T-cell (primary cell): ENCODE measurements at regions not wholly inside any gene's neighbourhood (a gene's known extent, or its start where the extent isn't known, plus 50 kb on each side); places are given as distances from the start of the nearest gene placed in this dataset.
"Not testable (repeated sequence)": the region's sequence is repeated elsewhere in the genome, so short reads cannot be mapped to it uniquely, and the experiment has no call there.

Experiments used
- ATAC-seq, 4 experiments: fragments of 200-7000 bp in 3 of 4; fragments of 150-1000 bp in 1 of 4; cut with Tn5 transposase; replicated peaks in 1 of 4; 1 replicate in 3 of 4; 2 replicates in 1 of 4; pipeline ENCODE4 v1.10.0; 2021; ENCODE audit warnings: moderate library complexity in 3 of 4, mild to moderate bottlenecking in 2 of 4, moderate number of reproducible peaks in 1 of 4
- CTCF ChIA-PET, 2 donors: fragments of 300-600 bp; sonication (Branson Sonifier 250); formaldehyde crosslinking; loops; one replicate each; lab custom pipeline; 2022; ENCODE audit warnings: antibody characterized with exemption in 2 of 2; lab: Charles Lee
- POLR2A ChIA-PET, 2 donors: fragments of 300-600 bp; sonication (Branson Sonifier 250); formaldehyde crosslinking; loops; one replicate each; lab custom pipeline; 2022; ENCODE audit warnings: antibody characterized with exemption in 2 of 2; lab: Charles Lee
- DNase-seq, 35 experiments: peaks; one replicate each; pipeline versions ENCODE4 v3.0.0 to v3.0.0-alpha.2; 2013 to 2023
- H3K27ac ChIP-seq: one replicate; pipeline ENCODE4 v1.5.1; 2013; ENCODE audit warnings: low read length
- H3K27me3 ChIP-seq, 2 experiments: replicated peaks in 1 of 2; 1 replicate in 1 of 2; 2 replicates in 1 of 2; pipeline versions ENCODE4 v1.6.1 to v1.7.0; 2013; ENCODE audit warnings: low read length in 1 of 2, mixed read lengths in 1 of 2; ENCODE audit not compliant: control insufficient read depth in 2 of 2, insufficient read depth in 2 of 2; ENCODE audit errors: extremely low read depth in 1 of 2
- H3K36me3 ChIP-seq, 2 donors: 1 replicate in 1 of 2; 2 replicates in 1 of 2; pipeline versions ENCODE4 v1.6.1 to v1.7.0; 2013; ENCODE audit warnings: low read length in 1 of 2; ENCODE audit not compliant: control insufficient read depth in 2 of 2, insufficient read depth in 1 of 2; ENCODE audit errors: extremely low read depth in 1 of 2
- H3K4me1 ChIP-seq, 2 experiments: 1 replicate in 1 of 2; 2 replicates in 1 of 2; pipeline versions ENCODE4 v1.6.1 to v1.7.0; 2013; ENCODE audit warnings: low read length in 2 of 2, mixed read lengths in 1 of 2; ENCODE audit not compliant: insufficient read depth in 2 of 2, control insufficient read depth in 1 of 2; ENCODE audit errors: extremely low read depth in 1 of 2
- H3K4me3 ChIP-seq, 2 donors: 1 replicate in 1 of 2; 2 replicates in 1 of 2; pipeline versions ENCODE4 v1.5.1 to v1.7.0; 2013; ENCODE audit warnings: mild to moderate bottlenecking in 2 of 2, low read length in 1 of 2, moderate library complexity in 1 of 2; ENCODE audit not compliant: control insufficient read depth in 1 of 2; ENCODE audit errors: extremely low read depth in 1 of 2
- H3K9me3 ChIP-seq: 2 replicates; pipeline ENCODE4 v1.7.0; 2013
- H3K27ac Mint-ChIP-seq, 2 donors: one replicate each; pipeline ENCODE4 v1.8.0; 2020 to 2021; ENCODE audit warnings: mild to moderate bottlenecking in 2 of 2, mixed read lengths in 2 of 2
- H3K27me3 Mint-ChIP-seq, 2 donors: one replicate each; pipeline ENCODE4 v1.8.0; 2021 to 2022; ENCODE audit warnings: mixed read lengths in 2 of 2
- H3K36me3 Mint-ChIP-seq: one replicate; pipeline ENCODE4 v1.8.0; 2021; ENCODE audit warnings: mixed read lengths
- H3K4me1 Mint-ChIP-seq, 3 donors: one replicate each; pipeline ENCODE4 v1.8.0; 2020 to 2022; ENCODE audit warnings: mixed read lengths in 3 of 3, mild to moderate bottlenecking in 1 of 3
- H3K4me3 Mint-ChIP-seq, 3 donors: one replicate each; pipeline ENCODE4 v1.8.0; 2020 to 2022; ENCODE audit warnings: mild to moderate bottlenecking in 3 of 3, mixed read lengths in 3 of 3, moderate library complexity in 3 of 3
- H3K9me3 Mint-ChIP-seq, 3 donors: one replicate each; pipeline ENCODE4 v1.8.0; 2020 to 2022; ENCODE audit warnings: mixed read lengths in 3 of 3
- WGBS: methylation state at CpG from one replicate; pipeline ENCODE4 v1.1.5; 2013; ENCODE audit warnings: missing lambda C conversion rate; ENCODE audit not compliant: insufficient coverage; 5-methylcytosine and 5-hydroxymethylcytosine counted together

GRCh38 chr12:75657831-75658230 lies 146.4 kb upstream of the KRR1 start:
- Histone ChIP-seq H3K4me3 (no peak overlapping the region), H3K36me3 (no peaks in the 10 kb centered on the region), H3K4me1 (no peaks in the 10 kb centered on the region), H3K27ac (no peak overlapping the region), H3K9me3 (no peaks in the 10 kb centered on the region), H3K27me3 (no peaks in the 10 kb centered on the region)
- Mint-ChIP-seq H3K4me3 (no peak overlapping the region), H3K27me3 (no peaks in the 10 kb centered on the region), H3K36me3 (no peaks in the 10 kb centered on the region), H3K4me1 (peaks cover 0 to 11% (median 9%) of the 10 kb centered on the region in 3 donors), H3K27ac (no peak overlapping the region), H3K9me3 (no peaks in the 10 kb centered on the region)
- ChIA-PET POLR2A (no interaction called here), CTCF (no interaction called here)
- ATAC-seq: no peak
- WGBS: 78% methylated on average over 1 of the region's 2 CpGs
- DNase-seq: no peak

DNA sequence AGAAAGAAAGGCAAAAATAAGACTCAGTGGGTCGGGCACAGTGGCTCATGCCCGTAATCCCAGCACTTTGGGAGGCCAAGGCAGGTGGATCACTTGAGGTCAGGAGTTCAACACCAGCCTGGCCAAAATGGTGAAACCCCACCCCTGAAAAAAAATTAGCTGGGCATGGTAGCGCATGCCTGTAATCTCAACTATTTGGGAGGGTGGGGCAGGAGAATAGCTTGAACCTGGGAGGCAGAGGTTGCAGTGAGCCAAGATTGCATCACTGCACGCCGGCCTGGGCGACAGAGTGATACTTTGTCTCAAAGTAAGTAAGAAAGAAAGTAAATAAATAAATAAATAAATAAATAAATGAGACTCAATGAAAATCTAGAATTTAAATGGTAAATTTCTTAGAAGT lies 145.9 kb upstream of the KRR1 start:
- H3K27ac Mint-ChIP-seq, H3K9me3 ChIP-seq, H3K36me3 ChIP-seq, H3K4me1 ChIP-seq, DNase-seq, H3K4me3 Mint-ChIP-seq, POLR2A ChIA-PET, CTCF ChIA-PET, H3K27me3 ChIP-seq, H3K27me3 Mint-ChIP-seq, ATAC-seq, H3K27ac ChIP-seq, H3K9me3 Mint-ChIP-seq, H3K4me3 ChIP-seq, H3K36me3 Mint-ChIP-seq: not testable (repeated sequence)
- H3K4me1 Mint-ChIP-seq: peaks cover 0 to 11% (median 9%) of the 10 kb centered on the region in 3 donors
- 90% methylated on average over 2 of the region's 6 CpGs for WGBS

DNA sequence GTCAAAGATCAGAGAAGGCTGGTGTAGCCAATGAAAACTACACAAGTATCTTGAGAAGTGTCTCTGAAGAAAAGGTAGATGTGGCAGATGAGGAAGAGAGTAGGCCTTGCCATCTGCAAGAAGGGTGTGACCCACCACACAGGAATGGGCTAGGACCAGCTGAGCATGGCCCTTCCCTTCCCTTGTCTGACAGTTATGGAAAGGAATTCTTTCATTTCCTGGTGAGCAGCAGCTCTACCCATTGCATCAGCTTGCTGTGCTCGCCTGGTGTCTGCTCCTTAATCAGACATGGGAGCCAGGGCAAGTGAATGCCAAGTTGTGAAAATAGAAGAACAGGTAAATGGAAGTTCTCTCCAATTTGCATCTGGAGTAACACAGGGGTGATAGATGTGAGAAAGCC lies 145.2 kb upstream of the KRR1 start:
- H3K27me3 Mint-ChIP-seq: no peaks in the 10 kb centered on the region
- H3K4me1 Mint-ChIP-seq: peaks cover 0 to 11% (median 9%) of the 10 kb centered on the region in 3 donors
- Histone ChIP-seq H3K27me3 (no peaks in the 10 kb centered on the region), H3K36me3 (no peaks in the 10 kb centered on the region), H3K27ac (no peak overlapping the region), H3K9me3 (no peaks in the 10 kb centered on the region), H3K4me3 (no peak overlapping the region), H3K4me1 (no peaks in the 10 kb centered on the region)
- POLR2A ChIA-PET: no interaction called here
- CTCF ChIA-PET: no interaction called here
- no peak overlapping the region for H3K4me3 Mint-ChIP-seq
- no peaks in the 10 kb centered on the region for H3K36me3 Mint-ChIP-seq
- H3K27ac Mint-ChIP-seq: no peak overlapping the region
- WGBS: no CpG with 5 or more reads among the region's 1 CpG
- ATAC-seq (no peak), DNase-seq (no peak)
- no peaks in the 10 kb centered on the region for H3K9me3 Mint-ChIP-seq

DNA sequence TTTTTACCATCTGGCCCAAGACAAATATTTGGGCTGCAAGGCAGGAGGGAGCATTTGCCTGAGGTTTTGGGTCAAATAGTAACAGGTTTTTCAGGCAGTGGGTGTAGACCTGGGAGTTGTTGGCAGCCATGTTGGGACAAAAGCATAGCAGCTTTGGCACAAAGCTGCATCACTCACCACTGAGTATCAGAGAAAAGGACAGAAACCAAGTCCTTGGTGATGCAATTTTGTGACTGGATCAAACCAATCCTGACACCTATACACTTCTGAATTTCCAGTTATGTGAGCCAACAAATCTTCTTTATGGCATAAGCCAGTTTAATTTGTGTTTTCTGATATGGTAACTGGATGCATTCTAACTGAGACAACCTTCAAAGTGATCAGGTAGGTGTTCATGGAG lies 144.8 kb upstream of the KRR1 start:
- Histone ChIP-seq H3K36me3 (no peaks in the 10 kb centered on the region), H3K4me3 (no peak overlapping the region), H3K27me3 (no peaks in the 10 kb centered on the region), H3K9me3 (no peaks in the 10 kb centered on the region), H3K27ac (no peak overlapping the region), H3K4me1 (no peaks in the 10 kb centered on the region)
- CTCF ChIA-PET: no interaction called here
- H3K27me3 Mint-ChIP-seq: no peaks in the 10 kb centered on the region
- H3K4me3 Mint-ChIP-seq: no peak overlapping the region
- no peaks in the 10 kb centered on the region for H3K9me3 Mint-ChIP-seq
- H3K27ac Mint-ChIP-seq: no peak overlapping the region
- no peak for ATAC-seq
- POLR2A ChIA-PET: no interaction called here
- no peak for DNase-seq
- peaks cover 0 to 11% (median 9%) of the 10 kb centered on the region in 3 donors for H3K4me1 Mint-ChIP-seq
- no peaks in the 10 kb centered on the region for H3K36me3 Mint-ChIP-seq

GRCh38 chr12:75655315-75655806 lies 144.0 kb upstream of the KRR1 start:
- no peak overlapping the region for H3K4me3 ChIP-seq
- Mint-ChIP-seq H3K4me3 (no peak overlapping the region), H3K4me1 (peaks cover 0 to 11% (median 9%) of the 10 kb centered on the region in 3 donors), H3K27me3 (peaks cover under 1 to 1% of the 10 kb centered on the region in 2 donors), H3K27ac (peak overlapping the region; percentile 1 to 23), H3K9me3 (no peaks in the 10 kb centered on the region), H3K36me3 (no peaks in the 10 kb centered on the region)
- ATAC-seq (no peak), DNase-seq (no peak)
- WGBS: 31% methylated on average over 2 of the region's 4 CpGs
- no peak overlapping the region for H3K27ac ChIP-seq
- ChIA-PET CTCF (no interaction called here), POLR2A (no interaction called here)
- no peaks in the 10 kb centered on the region for H3K36me3 ChIP-seq
- no peaks in the 10 kb centered on the region for H3K9me3 ChIP-seq
- no peaks in the 10 kb centered on the region for H3K27me3 ChIP-seq
- H3K4me1 ChIP-seq: no peaks in the 10 kb centered on the region

- DNase-seq (no peak), ATAC-seq (no peak)
- ChIA-PET POLR2A (no interaction called here), CTCF (no interaction called here)
- no peak overlapping the region for H3K4me3 Mint-ChIP-seq
- no CpG with 5 or more reads among the region's 2 CpGs for WGBS
- no peak overlapping the region for H3K27ac ChIP-seq
- H3K27me3 ChIP-seq: no peaks in the 10 kb centered on the region
- H3K9me3 Mint-ChIP-seq: no peaks in the 10 kb centered on the region
- H3K36me3 Mint-ChIP-seq: no peaks in the 10 kb centered on the region
- H3K4me3 ChIP-seq: no peak overlapping the region
- H3K27ac Mint-ChIP-seq: no peak overlapping the region
- H3K27me3 Mint-ChIP-seq: peaks cover 4 to 9% of the 10 kb centered on the region in 2 donors
- no peaks in the 10 kb centered on the region for H3K36me3 ChIP-seq
- no peaks in the 10 kb centered on the region for H3K4me1 ChIP-seq
- peaks cover 0 to 7% (median 7%) of the 10 kb centered on the region in 3 donors for H3K4me1 Mint-ChIP-seq
- no peaks in the 10 kb centered on the region for H3K9me3 ChIP-seq
Observed at GRCh38 chr12:75651342-75651695, 139.9 kb upstream of the KRR1 start.
